ENCODE measurements at regions not wholly inside any gene's neighbourhood (a gene's known extent, or its start where the extent isn't known, plus 50 kb on each side); places are given as distances from the start of the nearest gene placed in this dataset.

DNA sequence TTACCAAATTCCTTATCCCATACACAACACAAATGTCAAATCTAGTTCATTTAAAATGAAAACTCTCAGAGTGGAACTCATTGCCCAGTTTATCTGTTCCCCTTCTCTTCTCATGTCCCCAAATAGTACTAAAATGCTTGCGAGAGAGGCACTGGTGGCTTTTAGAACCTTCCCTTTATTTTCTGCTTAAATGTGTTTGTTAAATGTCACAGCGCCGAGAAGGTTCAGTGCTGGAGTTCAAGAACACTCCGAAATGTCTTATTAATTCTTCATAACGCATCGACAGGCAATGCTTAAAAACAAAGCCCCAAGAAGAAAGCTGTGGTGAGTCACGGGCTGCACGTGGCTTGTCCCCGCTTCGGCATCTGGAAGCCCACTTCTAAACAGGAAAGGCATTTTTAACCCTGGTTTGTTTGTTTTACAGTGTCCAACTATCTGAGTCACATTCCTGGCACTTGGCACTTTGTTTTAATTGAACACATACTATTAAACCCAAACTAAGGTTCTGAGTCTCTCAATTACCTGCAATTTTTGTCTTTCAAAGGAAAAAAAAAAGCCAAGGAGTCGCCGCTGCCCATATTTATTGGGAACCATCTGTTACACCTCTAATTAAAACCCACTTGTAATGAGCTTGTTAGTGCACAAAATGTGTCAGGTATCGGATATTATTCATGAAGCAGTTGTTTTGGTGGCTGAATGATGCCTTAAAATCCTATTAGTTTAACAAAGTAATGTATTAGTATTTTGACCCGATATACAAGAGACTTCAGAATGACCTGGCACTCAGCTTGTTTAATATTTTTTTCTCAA lies 49.9 kb upstream of the MGMT start:
- intact Hi-C loops (cut with micrococcal nuclease), result no loop called here
- Mint-ChIP-seq H3K27ac (no peak overlapping the region), H3K27me3 (peaks cover 0 to 7% (median 0%) of the 10 kb centered on the region in 5 donors), H3K4me1 (no peaks in the 10 kb centered on the region), H3K36me3 (no peaks in the 10 kb centered on the region), H3K4me3 (no peak overlapping the region), H3K9me3 (peaks cover 0 to 2% (median 0%) of the 10 kb centered on the region in 11 donors)
- no peaks in the 10 kb centered on the region for H3K9me3 ChIP-seq (ENCODE audit: control insufficient read depth in 2 of 3, low read length in 3 of 3)
- H3K4me3 ChIP-seq (ENCODE audit: low read length), result no peak overlapping the region
- no peak overlapping the region for H3K27ac ChIP-seq (ENCODE audit: low read depth, low read length)
- H3K27me3 ChIP-seq (ENCODE audit: control insufficient read depth in 2 of 2, insufficient read depth in 2 of 2, low read length in 2 of 2), result no peaks in the 10 kb centered on the region
- ATAC-seq (no peak), DNase-seq (no peak)
- ChIA-PET POLR2A (no interaction called here), CTCF (no interaction called here)
- H3K36me3 ChIP-seq (ENCODE audit: control insufficient read depth in 2 of 3, insufficient read depth in 3 of 3, low read length in 3 of 3), result no peaks in the 10 kb centered on the region
- no peaks in the 10 kb centered on the region for H3K4me1 ChIP-seq (ENCODE audit: control insufficient read depth in 2 of 2, insufficient read depth in 2 of 2, low read length in 2 of 2)
